ENCODE measurements at regions not wholly inside any gene's neighbourhood (a gene's known extent, or its start where the extent isn't known, plus 50 kb on each side); places are given as distances from the start of the nearest gene placed in this dataset.
"Not testable (repeated sequence)": the region's sequence is repeated elsewhere in the genome, so short reads cannot be mapped to it uniquely, and the experiment has no call there.

DNA sequence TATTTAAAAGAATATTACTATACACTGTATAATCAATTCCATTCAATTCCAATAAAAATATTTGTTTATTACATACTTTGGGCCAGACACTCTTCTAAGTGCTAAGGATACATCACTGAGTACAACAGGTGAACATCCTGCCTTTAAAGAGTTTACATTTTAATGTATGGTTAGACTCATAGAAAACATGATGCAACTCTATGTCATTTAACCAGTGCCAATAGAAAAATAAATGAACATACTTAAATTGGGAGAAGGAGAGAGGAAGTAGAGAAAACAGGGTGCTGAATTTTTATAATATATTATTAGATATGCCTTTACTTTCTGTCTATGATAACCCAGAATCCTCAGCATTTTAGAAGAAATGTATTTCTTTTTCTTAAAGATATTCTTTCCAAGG lies 119.2 kb downstream of the TSEN15 start:
- CTCF ChIA-PET = no interaction called here
- POLR2A ChIA-PET = no interaction called here

DNA sequence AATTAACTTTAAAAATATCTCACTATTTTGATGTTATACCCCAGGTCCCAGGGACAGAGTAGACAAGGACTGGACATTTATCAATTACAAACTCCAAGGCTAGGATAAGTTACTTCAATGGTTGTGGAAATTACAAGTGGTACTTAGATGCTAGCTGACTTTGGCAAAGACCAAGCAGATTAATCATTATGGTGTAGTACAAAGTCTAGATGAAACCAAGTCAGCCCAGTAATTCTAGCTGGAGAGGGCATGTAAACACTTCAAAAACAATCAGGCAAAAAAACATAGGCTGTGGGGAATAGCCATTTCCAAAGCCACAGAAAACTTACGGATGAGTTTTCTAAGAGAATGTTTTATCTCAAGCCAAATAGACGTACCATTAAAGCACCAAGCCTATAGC lies 124.5 kb downstream of the TSEN15 start:
- POLR2A ChIA-PET = no interaction called here
- CTCF ChIA-PET = no interaction called here

DNA sequence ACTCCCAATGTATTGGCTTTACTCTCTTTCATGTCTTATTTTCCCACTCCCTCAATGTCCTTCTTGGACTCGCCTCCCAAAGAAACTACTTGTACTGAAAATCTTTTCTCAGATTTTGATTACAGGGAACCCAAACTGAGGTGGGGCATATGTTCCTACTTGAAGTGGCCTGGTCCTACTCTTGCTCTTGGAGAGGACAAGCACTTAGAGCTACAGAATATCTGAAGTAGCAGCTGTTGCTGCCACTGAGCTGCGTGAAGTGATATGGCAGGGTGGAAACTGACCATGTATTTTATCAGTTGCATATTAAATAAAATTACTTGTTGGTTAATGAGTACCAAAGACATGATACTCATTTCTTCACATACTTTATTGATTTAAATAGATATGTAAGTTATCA lies 129.5 kb downstream of the TSEN15 start:
- POLR2A ChIA-PET = no interaction called here
- CTCF ChIA-PET = no interaction called here

DNA sequence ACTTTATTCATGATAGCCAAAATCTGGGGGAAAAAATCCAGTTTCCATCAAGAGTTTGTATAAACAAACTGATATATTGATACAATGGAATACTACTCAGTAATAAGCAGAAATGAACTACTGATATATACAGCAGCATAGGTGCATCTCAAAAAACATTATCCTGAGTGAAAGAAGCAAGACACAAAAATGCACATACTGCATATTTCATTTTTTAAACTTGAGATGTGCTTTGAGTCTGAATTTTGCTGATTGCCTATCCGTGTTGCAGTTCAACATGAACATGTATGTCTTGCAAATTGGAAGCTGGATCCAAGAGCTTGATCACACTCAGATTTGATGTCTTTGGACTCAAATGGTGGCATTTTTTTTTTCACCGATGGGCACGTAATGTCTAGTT lies 132.4 kb downstream of the TSEN15 start:
- CTCF ChIA-PET = interaction anchor here (0.6 kb wide), 1 partner anchor 90 kb away, joined by 3 read pairs; no protein-coding TSS in a partner anchor
- POLR2A ChIA-PET = no interaction called here

DNA sequence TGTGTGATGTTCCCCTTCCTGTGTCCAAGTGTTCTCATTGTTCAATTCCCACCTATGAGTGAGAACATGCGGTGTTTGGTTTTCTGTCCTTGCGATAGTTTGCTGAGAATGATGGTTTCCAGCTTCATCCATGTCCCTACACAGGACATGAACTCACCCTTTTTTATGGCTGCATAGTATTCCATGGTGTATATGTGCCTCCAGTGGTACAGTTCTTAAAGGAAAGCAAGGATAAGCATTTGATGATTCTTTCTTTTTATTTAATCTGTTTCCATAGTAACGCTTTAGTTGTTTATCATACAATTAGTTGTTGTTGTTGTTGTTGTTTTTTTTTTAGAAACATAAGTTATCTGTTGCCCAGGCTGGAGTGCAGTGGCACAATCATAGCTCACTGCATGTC lies 133.1 kb downstream of the TSEN15 start:
- POLR2A ChIA-PET, CTCF ChIA-PET: not testable (repeated sequence)

DNA sequence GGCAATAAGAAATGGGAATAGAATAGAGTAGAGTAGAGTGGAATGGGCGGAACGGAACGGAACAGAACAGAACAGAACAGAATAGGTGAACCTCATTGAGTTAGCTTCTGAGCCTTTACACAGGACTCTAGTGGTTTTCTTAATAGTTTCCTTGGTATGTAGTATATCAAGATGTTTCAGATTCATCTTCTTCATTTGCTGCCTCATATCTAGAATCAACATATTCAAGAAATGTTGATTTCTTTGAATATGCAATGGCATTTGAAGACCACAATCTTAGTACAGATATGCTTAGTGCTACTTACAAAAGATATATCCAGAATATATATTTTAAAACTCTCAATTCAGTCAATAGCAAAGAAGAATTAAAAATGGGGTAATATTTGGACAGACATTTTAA lies 133.8 kb downstream of the TSEN15 start:
- POLR2A ChIA-PET = no interaction called here
- CTCF ChIA-PET = no interaction called here

DNA sequence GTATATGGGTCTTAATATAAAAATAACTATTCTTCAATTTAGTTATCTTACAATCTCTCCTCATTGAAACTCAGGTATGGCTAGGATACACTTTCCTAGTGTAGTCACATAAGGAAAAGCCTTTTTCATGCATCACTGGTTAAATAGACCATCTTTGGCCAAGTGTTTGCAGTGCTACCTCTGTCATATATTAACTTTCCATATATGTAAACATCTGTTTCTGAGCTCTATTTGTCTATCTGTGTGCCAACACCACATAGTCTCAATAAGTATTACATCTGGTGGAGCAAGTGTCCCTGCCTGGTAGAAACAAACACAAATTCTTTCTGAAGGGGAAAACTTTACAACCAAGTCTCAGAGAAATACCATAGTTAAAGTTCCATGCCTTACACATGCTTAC lies 134.6 kb downstream of the TSEN15 start:
- CTCF ChIA-PET = no interaction called here
- POLR2A ChIA-PET = interaction anchor here (0.6 kb wide), 1 partner anchor 64 kb away, joined by 10 read pairs; no protein-coding TSS in a partner anchor

DNA sequence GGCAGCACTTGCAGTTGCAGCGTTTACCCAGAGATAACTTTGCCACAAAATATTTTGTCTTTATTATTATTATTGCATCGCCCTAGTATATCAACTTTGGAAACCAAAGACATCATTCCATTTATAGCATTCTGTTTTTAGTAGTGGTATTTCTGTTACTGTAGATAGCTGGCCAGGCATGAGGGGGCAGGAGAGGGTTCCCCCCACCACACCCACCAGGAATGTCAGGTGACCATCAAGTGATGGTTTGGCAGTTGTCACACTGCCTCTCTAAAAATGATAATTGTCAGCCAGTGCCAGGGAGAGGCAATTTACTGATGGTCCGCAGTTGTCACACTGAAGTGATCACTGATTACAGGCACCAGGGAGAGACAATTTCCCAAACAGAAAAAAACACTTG lies 135.6 kb downstream of the TSEN15 start:
- CTCF ChIA-PET = no interaction called here

DNA sequence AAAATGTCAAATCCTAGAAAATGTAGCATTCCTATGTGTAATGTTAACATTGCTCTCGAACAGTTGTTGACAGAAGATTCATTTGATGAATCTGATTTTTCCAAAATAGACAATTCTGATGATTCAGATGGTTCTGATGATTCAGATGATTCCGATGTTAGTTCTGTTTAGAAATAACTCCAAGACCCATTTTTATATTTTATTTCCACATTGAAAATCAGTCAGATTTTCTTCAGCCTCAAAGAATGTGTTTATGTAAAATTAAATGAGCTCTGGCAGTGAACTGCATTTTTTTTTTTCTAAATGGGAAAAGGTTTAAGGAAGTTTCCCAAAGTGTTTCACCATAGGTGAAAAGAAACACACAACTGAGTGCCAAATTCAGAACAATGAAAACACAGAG lies 136.5 kb downstream of the TSEN15 start:
- CTCF ChIA-PET = no interaction called here
- POLR2A ChIA-PET = no interaction called here

More for the DNA sequence above, 135.6 kb downstream of the TSEN15 start:
- POLR2A ChIA-PET = no interaction called here

DNA sequence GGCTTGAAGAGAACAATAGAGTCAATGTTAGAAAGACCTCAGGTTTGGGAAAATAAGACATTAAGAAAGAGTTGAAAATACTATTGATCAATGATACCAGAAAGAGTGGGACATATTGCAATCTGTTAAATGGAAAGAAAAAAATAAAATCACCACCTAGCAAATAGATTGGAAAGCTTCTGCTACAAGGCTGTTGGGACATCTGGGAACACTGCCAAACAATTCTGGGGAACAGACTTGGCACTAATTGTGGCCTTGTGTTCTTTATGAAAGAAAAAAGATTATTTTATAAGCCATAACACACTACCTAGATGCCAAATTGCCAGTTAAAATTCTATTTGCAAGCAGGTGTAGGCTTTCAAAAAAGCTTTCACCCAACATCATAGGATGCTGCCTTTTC lies 137.8 kb downstream of the TSEN15 start:
- CTCF ChIA-PET = no interaction called here
- POLR2A ChIA-PET = no interaction called here

DNA sequence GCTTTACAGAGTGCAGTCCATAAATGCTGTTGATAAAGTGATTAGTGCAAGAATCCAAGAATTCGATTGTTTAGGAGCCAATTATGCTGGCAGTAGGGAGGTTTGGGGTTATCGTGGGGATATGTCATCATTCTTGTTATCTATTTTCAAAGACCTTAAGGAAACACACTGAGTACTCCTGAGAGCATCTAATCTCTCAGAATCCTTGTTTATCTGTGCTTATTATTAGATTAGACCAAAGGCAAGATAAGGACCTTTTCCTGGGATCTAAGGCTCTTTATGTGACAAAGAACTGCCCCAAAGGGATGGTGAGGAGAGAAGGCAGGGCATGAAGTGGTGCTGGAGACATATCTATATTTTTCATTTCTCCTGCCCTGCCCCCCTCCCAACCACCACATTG lies 139.1 kb downstream of the TSEN15 start:
- ChIA-PET CTCF (no interaction called here), POLR2A (no interaction called here)

DNA sequence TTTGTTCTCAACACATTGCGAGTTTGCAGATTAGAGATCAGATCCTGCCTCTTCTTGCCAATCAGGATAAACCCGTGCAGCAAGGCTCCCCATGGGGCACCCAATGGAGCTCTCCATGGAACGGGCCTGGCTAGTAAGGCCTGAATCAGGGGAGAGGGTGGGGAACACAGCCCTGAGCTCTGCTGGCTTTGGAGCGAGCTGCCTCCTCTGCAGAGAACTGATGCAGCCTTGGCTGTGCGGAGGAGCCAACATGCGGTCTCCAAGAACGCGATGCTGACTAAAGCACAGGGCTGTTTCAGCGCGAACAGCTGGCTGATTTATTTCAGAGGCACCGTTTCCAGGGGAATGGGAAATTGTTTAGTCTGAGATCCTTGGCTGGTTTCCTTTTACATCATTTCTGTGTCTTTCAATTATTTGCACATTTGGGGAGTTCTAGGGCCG lies 139.7 kb downstream of the TSEN15 start:
- CTCF ChIA-PET = no interaction called here
- POLR2A ChIA-PET = no interaction called here

DNA sequence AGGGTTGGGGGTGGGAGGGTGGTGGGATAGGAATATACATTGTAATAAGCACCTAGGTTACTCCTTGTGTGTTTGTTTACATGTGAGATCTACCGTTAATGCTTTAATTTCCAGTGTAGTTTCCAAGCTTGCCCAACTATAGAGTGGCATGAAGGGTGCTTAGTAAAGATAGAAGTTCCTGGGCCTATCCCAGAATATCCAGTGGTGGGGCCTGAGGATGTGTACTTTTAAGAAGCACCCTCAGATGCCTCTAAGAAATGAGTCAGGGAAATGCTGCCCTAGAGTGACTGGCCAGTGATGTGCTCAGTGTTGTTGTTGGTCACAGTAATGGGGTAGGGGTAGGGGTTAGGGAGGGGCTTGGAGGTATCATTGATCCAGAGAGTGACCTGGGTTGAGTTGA lies 141.3 kb downstream of the TSEN15 start:
- ChIA-PET CTCF (no interaction called here), POLR2A (no interaction called here)

DNA sequence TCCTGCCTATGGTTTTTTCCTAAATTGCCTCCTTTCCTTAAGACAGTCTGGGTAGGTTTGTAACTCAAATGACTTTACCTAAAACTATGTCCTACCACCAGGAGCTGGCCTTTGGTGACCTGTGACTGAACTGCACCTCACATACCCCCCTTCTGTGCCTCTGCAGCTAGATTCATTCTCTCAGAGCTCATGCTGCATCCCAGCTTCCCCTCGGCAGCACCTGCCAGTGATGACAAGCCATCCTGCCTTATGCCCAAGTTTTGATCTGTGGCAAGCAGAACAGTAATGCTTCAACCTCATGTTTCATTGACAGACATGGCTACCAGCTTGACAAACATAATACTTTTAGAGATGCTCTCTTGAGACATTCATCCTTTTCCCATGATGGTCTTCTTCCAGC lies 141.9 kb downstream of the TSEN15 start:
- ChIA-PET POLR2A (no interaction called here), CTCF (no interaction called here)

DNA sequence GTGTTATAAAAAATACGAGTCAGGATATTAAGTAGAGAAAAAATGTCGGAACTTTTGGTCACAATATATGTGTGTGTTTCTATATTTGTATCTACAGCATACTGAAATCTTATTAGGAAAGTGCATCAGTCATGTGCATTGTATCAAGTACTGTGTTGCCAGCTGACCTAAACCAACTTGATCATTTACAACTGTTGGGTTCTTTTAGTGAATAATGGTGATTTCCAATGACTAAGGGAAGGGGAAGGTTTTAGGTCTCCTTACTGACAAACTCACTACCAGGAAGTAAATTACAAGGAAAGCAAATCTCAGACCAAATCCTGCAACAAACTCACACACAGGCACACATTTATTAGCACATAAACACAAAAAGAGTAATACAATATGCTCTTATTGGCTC lies 142.7 kb downstream of the TSEN15 start:
- CTCF ChIA-PET = no interaction called here
- POLR2A ChIA-PET = no interaction called here

DNA sequence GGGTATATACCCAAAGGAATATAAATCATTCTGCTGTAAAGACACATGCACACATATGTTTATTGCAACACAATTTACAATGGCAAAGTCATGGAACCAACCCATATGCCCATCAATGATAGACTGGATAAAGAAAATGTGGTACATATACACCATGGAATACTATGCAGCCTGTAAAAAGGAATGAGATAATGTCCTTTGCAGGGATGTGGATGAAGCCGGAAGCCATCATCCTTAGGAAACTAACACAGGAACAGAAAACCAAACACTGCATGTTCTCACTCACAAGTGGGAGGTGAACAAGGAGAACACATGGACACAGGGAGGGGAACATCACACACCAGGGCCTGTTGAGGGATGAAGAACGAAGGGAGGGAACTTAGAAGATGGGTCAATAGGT lies 144.2 kb downstream of the TSEN15 start:
- POLR2A ChIA-PET, CTCF ChIA-PET: not testable (repeated sequence)

DNA sequence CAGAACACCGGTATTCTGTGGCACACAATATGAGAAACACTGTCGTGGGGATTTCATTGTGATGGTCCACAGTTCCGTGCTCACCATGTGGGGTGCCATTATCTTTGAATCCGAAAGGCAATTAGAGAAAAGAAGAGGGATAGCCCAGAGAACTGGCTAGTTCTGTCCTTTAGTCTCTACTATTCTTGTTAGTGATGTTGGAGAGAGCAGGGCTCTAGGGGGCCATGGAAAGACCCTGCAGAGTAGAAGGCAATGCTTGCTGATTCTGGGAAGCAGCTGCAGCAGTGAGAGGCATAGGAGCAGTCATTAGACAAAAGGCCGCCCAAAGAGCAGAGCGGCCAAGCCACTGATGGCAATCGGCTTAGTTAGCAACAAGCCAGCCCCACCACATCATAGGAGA lies 146.3 kb downstream of the TSEN15 start:
- POLR2A ChIA-PET = no interaction called here
- CTCF ChIA-PET = no interaction called here

DNA sequence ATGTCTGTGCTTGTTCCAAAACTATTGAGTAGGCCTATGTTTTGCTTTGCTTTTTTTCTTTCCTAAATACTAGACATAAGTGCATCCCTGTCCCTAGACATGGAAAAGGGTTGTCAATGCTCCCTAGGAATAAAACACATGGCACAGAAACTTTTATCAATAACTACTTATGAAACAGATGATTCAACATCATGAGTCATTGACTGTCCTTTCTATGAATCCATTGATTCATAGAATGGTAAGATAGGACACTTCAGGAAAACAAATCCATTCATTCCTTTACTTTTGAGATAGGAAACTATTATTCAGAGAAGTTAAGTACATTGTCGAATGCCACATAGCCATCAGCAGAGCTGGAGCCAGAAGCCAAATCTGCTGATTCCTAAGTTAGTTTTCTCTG lies 147.5 kb downstream of the TSEN15 start:
- ChIA-PET CTCF (interaction anchor here (1.2 kb wide), 1 partner anchor 23 kb away, joined by 3 read pairs; no protein-coding TSS in a partner anchor), POLR2A (no interaction called here)

DNA sequence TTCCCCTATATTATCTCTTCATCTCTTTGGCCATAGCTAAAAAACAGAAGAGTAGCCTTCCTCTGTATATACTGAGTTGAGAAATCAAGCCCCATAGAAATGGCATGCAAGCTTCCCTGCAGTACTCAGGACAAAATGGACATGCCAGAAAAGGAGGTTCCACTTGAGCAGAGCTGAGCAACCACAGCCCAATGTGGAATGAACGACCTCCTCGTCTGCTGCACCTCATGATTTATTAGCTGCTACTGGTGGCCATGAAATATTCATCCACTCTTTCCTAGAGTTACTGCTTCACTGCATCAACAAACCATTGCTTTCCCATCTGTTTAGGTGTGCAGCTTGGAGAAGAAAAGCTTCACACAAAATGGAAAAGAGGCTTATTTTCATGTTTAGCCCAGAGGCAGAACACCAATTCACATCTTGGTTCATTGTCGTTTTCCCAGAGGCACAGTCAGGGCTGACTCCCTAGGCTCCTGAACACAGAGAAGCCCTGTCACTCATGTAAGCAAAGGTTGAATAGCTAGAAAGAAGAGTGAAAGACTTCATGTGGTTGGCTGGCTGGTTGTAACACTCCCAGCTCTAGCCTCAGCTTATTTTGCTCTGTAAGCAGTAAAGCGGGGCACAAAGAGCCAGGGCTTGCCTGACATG lies 148.0 kb downstream of the TSEN15 start:
- CTCF ChIA-PET = interaction anchor here (1.2 kb wide), 1 partner anchor 23 kb away, joined by 3 read pairs; no protein-coding TSS in a partner anchor
- POLR2A ChIA-PET = no interaction called here

DNA sequence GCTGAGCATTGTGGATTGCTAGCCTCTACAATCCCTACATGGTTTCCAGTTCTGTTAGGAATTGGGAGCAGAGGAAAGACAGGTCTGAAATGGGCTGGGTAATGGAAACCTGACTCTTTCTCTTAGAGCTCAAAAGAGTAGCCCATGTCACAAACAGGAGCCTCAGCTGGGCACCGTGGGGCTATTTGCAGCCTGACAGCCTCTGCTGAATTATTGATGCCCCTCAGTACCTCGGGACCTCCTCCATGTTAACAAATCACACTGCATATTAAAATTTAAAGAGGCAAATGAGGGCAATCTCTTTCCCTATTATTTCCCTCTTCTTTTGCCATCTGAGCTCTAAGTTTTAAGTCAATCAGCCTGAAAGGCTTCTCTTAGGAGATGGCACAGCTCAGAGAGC lies 157.1 kb downstream of the TSEN15 start:
- CTCF ChIA-PET = interaction anchor here (1.0 kb wide), 1 partner anchor 133 kb away, joined by 3 read pairs; no protein-coding TSS in a partner anchor
- POLR2A ChIA-PET = no interaction called here

DNA sequence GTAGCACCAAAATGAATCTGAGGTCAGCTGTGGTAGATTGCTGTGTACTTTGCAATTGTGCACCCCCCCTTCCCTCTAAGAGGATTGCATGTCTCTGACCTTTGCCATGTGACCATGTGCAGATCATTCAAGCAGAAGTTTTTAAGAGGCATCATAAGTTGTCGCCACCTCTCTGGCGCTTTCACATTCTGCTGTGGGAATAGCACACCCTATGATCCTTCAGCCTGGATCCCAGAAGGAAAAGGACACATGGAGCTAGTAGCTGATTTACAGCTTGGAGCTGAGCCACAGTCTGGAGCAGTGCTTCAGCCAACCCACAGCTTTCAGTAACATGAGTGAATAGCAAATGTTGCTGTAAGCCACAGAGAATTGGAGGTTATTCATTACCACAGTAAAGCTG lies 158.5 kb downstream of the TSEN15 start:
- CTCF ChIA-PET = no interaction called here
- POLR2A ChIA-PET = interaction anchor here (0.6 kb wide), 1 partner anchor 214 kb away, joined by 3 read pairs; no protein-coding TSS in a partner anchor

DNA sequence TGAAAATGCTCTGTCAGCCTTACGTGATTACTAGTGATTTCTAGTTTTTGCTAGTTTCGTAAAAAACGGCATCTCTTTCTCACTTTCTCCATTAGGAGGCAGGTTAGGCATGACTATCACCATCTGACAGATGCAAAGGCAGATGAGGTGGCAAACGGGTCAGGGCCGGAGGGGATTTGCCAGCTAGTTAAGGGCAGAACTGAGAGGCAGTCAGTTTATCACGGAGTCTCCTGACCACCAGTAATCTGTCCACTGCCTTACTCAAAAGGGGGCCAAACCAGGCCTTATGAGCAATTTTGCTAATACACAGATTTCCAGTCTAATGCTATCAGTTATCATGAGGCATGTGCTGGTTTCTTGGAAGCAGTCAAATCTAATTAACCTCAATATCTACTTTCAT lies 159.3 kb downstream of the TSEN15 start:
- CTCF ChIA-PET = no interaction called here
- POLR2A ChIA-PET = no interaction called here
